CD4-positive, alpha-beta T cell (primary cell): ENCODE measurements at regions not wholly inside any gene's neighbourhood (a gene's known extent, or its start where the extent isn't known, plus 50 kb on each side); places are given as distances from the start of the nearest gene placed in this dataset.

Experiments used
- ATAC-seq: fragments of 200-7000 bp; cut with Tn5 transposase; one replicate; pipeline ENCODE4 v1.10.0; 2022; ENCODE audit warnings: mild to moderate bottlenecking; ENCODE audit not compliant: poor library complexity
- CTCF ChIA-PET: fragments of 350-600 bp; sonication (Branson Sonifier 250); formaldehyde crosslinking; loops from one replicate; lab custom pipeline; 2021; ENCODE audit warnings: antibody characterized with exemption, inconsistent platforms; lab: Charles Lee
- POLR2A ChIA-PET: fragments of 350-600 bp; sonication (Branson Sonifier 250); formaldehyde crosslinking; loops from one replicate; lab custom pipeline; 2021; ENCODE audit warnings: antibody characterized with exemption, inconsistent platforms; lab: Charles Lee
- DNase-seq, 14 experiments: peaks; one replicate each; pipeline ENCODE4 v3.0.0-alpha.2; 2013 to 2020; ENCODE audit warnings: mixed read lengths in 2 of 14
- H3K27ac ChIP-seq, 2 donors: one replicate each; pipeline versions ENCODE4 v1.5.1 to v1.7.0; 2013; ENCODE audit warnings: low read length in 2 of 2, low read depth in 1 of 2, mild to moderate bottlenecking in 1 of 2
- H3K27me3 ChIP-seq, 2 experiments: 1 replicate in 1 of 2; 2 replicates in 1 of 2; pipeline versions ENCODE4 v1.6.1 to v1.7.0; 2013; ENCODE audit warnings: low read length in 2 of 2, control low read depth in 1 of 2, mild to moderate bottlenecking in 1 of 2, moderate library complexity in 1 of 2; ENCODE audit not compliant: insufficient read depth in 2 of 2, control insufficient read depth in 1 of 2
- H3K36me3 ChIP-seq: one replicate; pipeline ENCODE4 v1.6.1; 2013; ENCODE audit warnings: low read length, control low read depth; ENCODE audit not compliant: insufficient read depth
- H3K4me1 ChIP-seq: one replicate; pipeline ENCODE4 v1.6.1; 2013; ENCODE audit warnings: low read length, control low read depth; ENCODE audit not compliant: insufficient read depth
- H3K4me3 ChIP-seq: one replicate; pipeline ENCODE4 v1.5.1; 2013; ENCODE audit warnings: mild to moderate bottlenecking, low read length, moderate library complexity
- H3K9me3 ChIP-seq, 2 experiments: 1 replicate in 1 of 2; 2 replicates in 1 of 2; pipeline versions ENCODE4 v1.6.1 to v1.7.0; 2013; ENCODE audit warnings: low read length in 2 of 2, mild to moderate bottlenecking in 2 of 2, control low read depth in 1 of 2, moderate library complexity in 1 of 2; ENCODE audit not compliant: control insufficient read depth in 1 of 2, insufficient read depth in 1 of 2
- H3K27ac Mint-ChIP-seq: one replicate; pipeline ENCODE4 v1.8.0; 2020; ENCODE audit warnings: mixed read lengths
- H3K27me3 Mint-ChIP-seq: one replicate; pipeline ENCODE4 v1.8.0; 2021; ENCODE audit warnings: mixed read lengths
- H3K36me3 Mint-ChIP-seq: one replicate; pipeline ENCODE4 v1.8.0; 2021; ENCODE audit warnings: low read depth, mixed read lengths
- H3K4me1 Mint-ChIP-seq: one replicate; pipeline ENCODE4 v1.8.0; 2021; ENCODE audit warnings: low read depth, mixed read lengths
- H3K4me3 Mint-ChIP-seq: one replicate; pipeline ENCODE4 v1.8.0; 2020; ENCODE audit warnings: mild to moderate bottlenecking, mixed read lengths
- H3K9me3 Mint-ChIP-seq: one replicate; pipeline ENCODE4 v1.8.0; 2020; ENCODE audit warnings: mixed read lengths
- intact Hi-C, 2 experiments: fragments of 100-400 bp; cut with DNase I in 1 of 2; cut with micrococcal nuclease in 1 of 2; formaldehyde crosslinking; loops; one replicate each; pipeline versions ENCODE4 v1.15.1 to v1.9.0; 2023 to 2025; cut with DNase I, micrococcal nuclease
- TF ChIP-seq, protein P1 (sequence below): fragments of 200-600 bp; IDR thresholded peaks from one replicate; pipeline ENCODE4 v1.8.0; 2022; ENCODE audit warnings: antibody characterized with exemption, mild to moderate bottlenecking

DNA sequence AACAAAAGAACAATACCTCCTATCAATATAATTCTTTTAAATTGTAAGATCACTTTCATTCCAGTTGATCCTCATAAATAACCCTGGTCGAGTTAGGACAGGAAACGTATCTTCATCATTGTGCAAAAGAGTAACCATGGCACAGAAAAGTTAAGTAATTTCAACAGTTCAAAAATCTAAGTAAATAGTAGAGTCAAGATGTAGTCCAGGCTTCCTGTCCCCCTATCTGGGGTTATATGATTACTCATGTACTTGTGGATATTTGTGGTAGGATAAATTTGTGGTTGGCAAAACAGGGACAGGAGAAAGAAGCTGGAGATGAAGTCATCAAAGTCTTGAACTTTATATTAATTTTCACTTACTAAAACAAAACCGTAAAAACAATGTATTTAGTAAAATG is 772.6 kb downstream of the TSN start:
- H3K4me1 ChIP-seq, result no peaks in the 10 kb centered on the region
- CTCF ChIA-PET, result no interaction called here
- peaks cover 0 to 9% of the 10 kb centered on the region in 2 experiments for H3K9me3 ChIP-seq
- H3K27ac Mint-ChIP-seq, result no peak overlapping the region
- POLR2A ChIA-PET, result no interaction called here
- no peak for DNase-seq
- H3K27me3 ChIP-seq, result no peaks in the 10 kb centered on the region
- intact Hi-C loops, result no loop called here
- no peak overlapping the region for H3K4me3 ChIP-seq
- no peak for ATAC-seq
- H3K4me1 Mint-ChIP-seq, result no peaks in the 10 kb centered on the region
- TF ChIP-seq, protein P1, sequence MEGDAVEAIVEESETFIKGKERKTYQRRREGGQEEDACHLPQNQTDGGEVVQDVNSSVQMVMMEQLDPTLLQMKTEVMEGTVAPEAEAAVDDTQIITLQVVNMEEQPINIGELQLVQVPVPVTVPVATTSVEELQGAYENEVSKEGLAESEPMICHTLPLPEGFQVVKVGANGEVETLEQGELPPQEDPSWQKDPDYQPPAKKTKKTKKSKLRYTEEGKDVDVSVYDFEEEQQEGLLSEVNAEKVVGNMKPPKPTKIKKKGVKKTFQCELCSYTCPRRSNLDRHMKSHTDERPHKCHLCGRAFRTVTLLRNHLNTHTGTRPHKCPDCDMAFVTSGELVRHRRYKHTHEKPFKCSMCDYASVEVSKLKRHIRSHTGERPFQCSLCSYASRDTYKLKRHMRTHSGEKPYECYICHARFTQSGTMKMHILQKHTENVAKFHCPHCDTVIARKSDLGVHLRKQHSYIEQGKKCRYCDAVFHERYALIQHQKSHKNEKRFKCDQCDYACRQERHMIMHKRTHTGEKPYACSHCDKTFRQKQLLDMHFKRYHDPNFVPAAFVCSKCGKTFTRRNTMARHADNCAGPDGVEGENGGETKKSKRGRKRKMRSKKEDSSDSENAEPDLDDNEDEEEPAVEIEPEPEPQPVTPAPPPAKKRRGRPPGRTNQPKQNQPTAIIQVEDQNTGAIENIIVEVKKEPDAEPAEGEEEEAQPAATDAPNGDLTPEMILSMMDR, result no peak
- H3K9me3 Mint-ChIP-seq, result peaks cover 6% of the 10 kb centered on the region
- no peak overlapping the region for H3K27ac ChIP-seq
- H3K4me3 Mint-ChIP-seq, result no peak overlapping the region
- no peaks in the 10 kb centered on the region for H3K36me3 ChIP-seq
- H3K36me3 Mint-ChIP-seq, result no peaks in the 10 kb centered on the region
- H3K27me3 Mint-ChIP-seq, result no peaks in the 10 kb centered on the region

DNA sequence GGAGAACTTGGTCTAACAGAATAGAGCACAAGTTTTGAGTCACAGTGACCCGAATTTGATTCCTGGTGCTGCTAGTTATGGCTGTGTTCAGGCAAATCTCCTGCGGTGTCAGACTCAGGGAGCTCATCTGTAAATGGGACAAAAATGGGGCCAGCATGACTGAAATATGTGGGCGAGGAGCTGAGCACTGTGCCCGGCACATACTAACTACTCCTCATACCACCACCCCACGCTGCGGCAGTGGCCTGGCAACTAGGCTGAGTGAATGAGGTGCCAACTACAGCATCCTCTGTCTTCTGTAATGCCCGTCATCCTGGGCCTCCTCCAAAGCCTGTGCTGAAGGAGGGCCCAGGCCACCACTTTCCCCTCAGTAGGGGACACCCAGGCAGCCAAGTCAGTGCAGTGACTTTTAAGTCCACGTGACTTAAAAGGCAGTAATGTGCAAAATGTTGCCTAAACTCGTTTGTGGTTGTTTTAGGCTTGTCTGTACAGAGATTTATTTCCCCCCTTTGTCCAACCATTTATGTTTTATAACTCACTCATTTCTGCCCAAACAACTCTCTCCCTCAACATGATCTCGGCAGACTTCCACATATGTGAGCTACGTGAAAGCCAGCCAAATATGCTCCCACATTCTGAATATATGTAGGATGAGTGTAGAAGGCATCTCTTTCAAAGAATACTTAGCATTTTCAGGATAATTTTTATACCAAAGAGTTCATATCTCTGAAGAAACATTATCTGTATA is 773.7 kb downstream of the TSN start:
- intact Hi-C loops, result no loop called here
- TF ChIP-seq, protein P1, result no peak
- no peaks in the 10 kb centered on the region for H3K36me3 Mint-ChIP-seq

GRCh38 chr2:122530814-122531213 is 775.4 kb downstream of the TSN start:
- no peaks in the 10 kb centered on the region for H3K27me3 ChIP-seq
- no peaks in the 10 kb centered on the region for H3K36me3 Mint-ChIP-seq
- POLR2A ChIA-PET, result no interaction called here
- H3K4me1 Mint-ChIP-seq, result no peaks in the 10 kb centered on the region
- no peak overlapping the region for H3K4me3 Mint-ChIP-seq
- no peak overlapping the region for H3K27ac ChIP-seq
- H3K4me1 ChIP-seq, result no peaks in the 10 kb centered on the region
- CTCF ChIA-PET, result no interaction called here
- TF ChIP-seq, protein P1, result no peak
- H3K4me3 ChIP-seq, result no peak overlapping the region
- H3K27ac Mint-ChIP-seq, result no peak overlapping the region
- no peaks in the 10 kb centered on the region for H3K36me3 ChIP-seq
- intact Hi-C loops, result no loop called here
- ATAC-seq (no peak), DNase-seq (no peak)
- no peaks in the 10 kb centered on the region for H3K27me3 Mint-ChIP-seq
- H3K9me3 ChIP-seq, result peaks cover 0 to 9% of the 10 kb centered on the region in 2 experiments
- H3K9me3 Mint-ChIP-seq, result peaks cover 6% of the 10 kb centered on the region

More for the DNA sequence above, 773.7 kb downstream of the TSN start:
- H3K4me3 ChIP-seq, result no peak overlapping the region
- Mint-ChIP-seq H3K4me1 (no peaks in the 10 kb centered on the region), H3K27ac (no peak overlapping the region), H3K9me3 (peaks cover 6% of the 10 kb centered on the region), H3K27me3 (no peaks in the 10 kb centered on the region), H3K4me3 (no peak overlapping the region)
- ChIA-PET CTCF (no interaction called here), POLR2A (no interaction called here)
- H3K27me3 ChIP-seq, result no peaks in the 10 kb centered on the region
- peaks cover 0 to 9% of the 10 kb centered on the region in 2 experiments for H3K9me3 ChIP-seq
- H3K27ac ChIP-seq, result no peak overlapping the region
- H3K4me1 ChIP-seq, result no peaks in the 10 kb centered on the region
- DNase-seq (no peak), ATAC-seq (no peak)
- H3K36me3 ChIP-seq, result no peaks in the 10 kb centered on the region
